ENCODE measurements at regions not wholly inside any gene's neighbourhood (a gene's known extent, or its start where the extent isn't known, plus 50 kb on each side); places are given as distances from the start of the nearest gene placed in this dataset.

DNA sequence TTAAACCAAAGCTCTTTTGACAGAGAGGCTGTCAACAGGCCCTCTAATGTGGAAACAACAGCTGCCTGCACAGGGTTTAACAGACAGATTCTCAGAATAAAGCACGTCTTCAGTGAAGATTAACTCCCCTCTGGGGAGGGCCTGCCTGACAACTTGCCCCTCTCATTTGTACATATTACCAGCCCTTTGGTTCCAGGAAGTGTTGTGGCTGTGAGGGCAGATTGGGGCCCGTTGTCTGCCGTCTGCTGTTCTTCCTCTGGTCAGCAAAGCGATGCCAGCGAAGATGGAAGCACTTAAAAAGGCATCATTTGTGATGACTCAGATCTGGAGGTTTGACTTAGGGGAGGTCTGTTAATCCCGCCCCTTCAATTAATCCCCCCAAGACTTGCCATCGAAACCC is 177.0 kb upstream of the IRX6 start:
- TF ChIP-seq CTCF (IDR thresholded peaks at IDR 0.05; ENCODE audit: extremely low read depth in 1 of 2, insufficient read depth in 1 of 2, low read depth in 1 of 2, low read length in 2 of 2) (no peak), POLR2A (IDR thresholded peaks at IDR 0.05; ENCODE audit: low read depth, low read length) (no peak), POLR2AphosphoS5 (IDR thresholded peaks at IDR 0.05; ENCODE audit: insufficient read depth, low read depth, low read length) (no peak), FOS (IDR thresholded peaks at IDR 0.05; ENCODE audit: borderline replicate concordance, insufficient read depth, low read length) (no peak), JUN (IDR thresholded peaks at IDR 0.05; ENCODE audit: borderline replicate concordance, insufficient read depth, insufficient read length, low read depth) (no peak), EZH2 (IDR thresholded peaks at IDR 0.05; ENCODE audit: borderline replicate concordance, low read depth, low read length, severe bottlenecking) (no peak)
- TF ChIP-seq, protein P1, sequence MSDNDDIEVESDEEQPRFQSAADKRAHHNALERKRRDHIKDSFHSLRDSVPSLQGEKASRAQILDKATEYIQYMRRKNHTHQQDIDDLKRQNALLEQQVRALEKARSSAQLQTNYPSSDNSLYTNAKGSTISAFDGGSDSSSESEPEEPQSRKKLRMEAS (IDR thresholded peaks at IDR 0.05; ENCODE audit: insufficient read depth, insufficient read length) = no peak

Measured in endothelial cell of umbilical vein (primary cell).